ENCODE measurements at regions not wholly inside any gene's neighbourhood (a gene's known extent, or its start where the extent isn't known, plus 50 kb on each side); places are given as distances from the start of the nearest gene placed in this dataset.

- no peak for TF ChIP-seq CTCF (IDR thresholded peaks at IDR 0.05; ENCODE audit: insufficient read depth, low read depth, low read length)
- TF ChIP-seq EZH2 (IDR thresholded peaks at IDR 0.05; ENCODE audit: insufficient read depth, low read length): no peak
These were observed 299.9 kb upstream of the LYZL1 start for GRCh38 chr10:28988980-28989379.
